Hepatocyte (in vitro differentiated cells): ENCODE measurements at regions not wholly inside any gene's neighbourhood (a gene's known extent, or its start where the extent isn't known, plus 50 kb on each side); places are given as distances from the start of the nearest gene placed in this dataset.

Source experiments
- DNase-seq: peaks from one replicate; pipeline ENCODE4 v3.0.0-alpha.2; 2016; ENCODE audit warnings: low spot score
- H2AFZ ChIP-seq: fragments of 200-600 bp; sonication (generic); 2 replicates; pipeline ENCODE4 v1.6.0; 2016; ENCODE audit warnings: antibody characterized with exemption, mild to moderate bottlenecking
- H3K27ac ChIP-seq: fragments of 200-600 bp; sonication (generic); 2 replicates; pipeline ENCODE4 v1.5.1; 2016; ENCODE audit warnings: mild to moderate bottlenecking
- H3K27me3 ChIP-seq: fragments of 200-600 bp; sonication (generic); 2 replicates; pipeline ENCODE4 v1.6.1; 2016
- H3K36me3 ChIP-seq: fragments of 200-600 bp; sonication (generic); replicated peaks from 2 replicates; pipeline ENCODE4 v1.5.1; 2016; ENCODE audit warnings: low read depth; ENCODE audit not compliant: insufficient read depth
- H3K4me1 ChIP-seq: fragments of 200-600 bp; sonication (generic); 2 replicates; pipeline ENCODE4 v1.5.1; 2016; ENCODE audit warnings: mild to moderate bottlenecking, moderate library complexity; ENCODE audit not compliant: insufficient read depth
- H3K4me2 ChIP-seq: fragments of 200-600 bp; sonication (generic); 2 replicates; pipeline ENCODE4 v1.6.0; 2016
- H3K4me3 ChIP-seq: fragments of 200-600 bp; sonication (generic); 2 replicates; pipeline ENCODE4 v1.5.1; 2016; ENCODE audit warnings: mild to moderate bottlenecking
- H3K79me2 ChIP-seq: fragments of 200-600 bp; sonication (generic); 2 replicates; pipeline ENCODE4 v1.6.0; 2017; ENCODE audit warnings: mild to moderate bottlenecking
- H3K9me2 ChIP-seq: fragments of 200-600 bp; sonication (generic); replicated peaks from 2 replicates; pipeline ENCODE4 v1.6.0; 2017; ENCODE audit warnings: mild to moderate bottlenecking; ENCODE audit not compliant: insufficient read depth
- H3K9me3 ChIP-seq: fragments of 200-600 bp; sonication (generic); 2 replicates; pipeline ENCODE4 v1.5.1; 2016; ENCODE audit warnings: low read depth, mild to moderate bottlenecking
- H4K20me1 ChIP-seq: fragments of 200-600 bp; sonication (generic); 2 replicates; pipeline ENCODE4 v1.6.0; 2016; ENCODE audit warnings: mild to moderate bottlenecking; ENCODE audit not compliant: insufficient read depth, poor library complexity, severe bottlenecking
- EZH2 ChIP-seq: fragments of 200-600 bp; sonication (generic); IDR thresholded peaks from 2 replicates; pipeline ENCODE4 v1.6.1; 2016; ENCODE audit warnings: antibody characterized with exemption, mild to moderate bottlenecking, borderline replicate concordance
- EZH2phosphoT487 ChIP-seq: fragments of 200-600 bp; sonication (generic); IDR thresholded peaks from one replicate; pipeline ENCODE4 v1.6.1; 2018; ENCODE audit warnings: antibody characterized with exemption, mild to moderate bottlenecking, low read depth, moderate library complexity; ENCODE audit not compliant: unreplicated experiment, severe bottlenecking
- WGBS: methylation state at CpG from one replicate; pipeline ENCODE4 v1.1.6; 2016; ENCODE audit warnings: low lambda C conversion rate; ENCODE audit errors: missing lambda C conversion rate; 5-methylcytosine and 5-hydroxymethylcytosine counted together
- TF ChIP-seq, protein P1 (sequence below): fragments of 200-600 bp; sonication (generic); IDR thresholded peaks from 2 replicates; pipeline ENCODE4 v1.5.1; 2016; ENCODE audit warnings: antibody characterized with exemption, mild to moderate bottlenecking; ENCODE audit not compliant: poor library complexity

DNA sequence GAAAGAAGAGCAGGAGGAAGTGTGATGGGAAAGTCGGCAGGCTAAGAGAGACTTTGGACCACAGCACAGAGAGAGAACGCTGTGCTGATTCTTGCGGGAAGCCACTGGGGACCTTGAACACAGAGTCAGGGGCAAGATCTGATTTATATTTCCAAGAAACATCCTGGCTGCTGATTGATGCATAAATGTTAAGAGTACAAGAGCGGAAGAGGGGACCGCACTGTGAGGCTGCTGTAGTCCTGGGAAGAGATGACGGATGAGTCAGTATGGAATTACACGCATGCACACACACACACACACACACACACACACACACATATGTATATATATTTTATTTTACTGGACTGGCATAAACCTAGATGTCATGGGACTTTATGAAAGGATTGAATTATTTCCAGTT lies 865.6 kb upstream of the ID2 start:
- H3K4me3 ChIP-seq = no peak overlapping the region
- TF ChIP-seq EZH2phosphoT487 (no peak), EZH2 (no peak)
- TF ChIP-seq, protein P1, sequence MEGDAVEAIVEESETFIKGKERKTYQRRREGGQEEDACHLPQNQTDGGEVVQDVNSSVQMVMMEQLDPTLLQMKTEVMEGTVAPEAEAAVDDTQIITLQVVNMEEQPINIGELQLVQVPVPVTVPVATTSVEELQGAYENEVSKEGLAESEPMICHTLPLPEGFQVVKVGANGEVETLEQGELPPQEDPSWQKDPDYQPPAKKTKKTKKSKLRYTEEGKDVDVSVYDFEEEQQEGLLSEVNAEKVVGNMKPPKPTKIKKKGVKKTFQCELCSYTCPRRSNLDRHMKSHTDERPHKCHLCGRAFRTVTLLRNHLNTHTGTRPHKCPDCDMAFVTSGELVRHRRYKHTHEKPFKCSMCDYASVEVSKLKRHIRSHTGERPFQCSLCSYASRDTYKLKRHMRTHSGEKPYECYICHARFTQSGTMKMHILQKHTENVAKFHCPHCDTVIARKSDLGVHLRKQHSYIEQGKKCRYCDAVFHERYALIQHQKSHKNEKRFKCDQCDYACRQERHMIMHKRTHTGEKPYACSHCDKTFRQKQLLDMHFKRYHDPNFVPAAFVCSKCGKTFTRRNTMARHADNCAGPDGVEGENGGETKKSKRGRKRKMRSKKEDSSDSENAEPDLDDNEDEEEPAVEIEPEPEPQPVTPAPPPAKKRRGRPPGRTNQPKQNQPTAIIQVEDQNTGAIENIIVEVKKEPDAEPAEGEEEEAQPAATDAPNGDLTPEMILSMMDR = no peak
- H3K4me1 ChIP-seq = no peaks in the 10 kb centered on the region
- no peaks in the 10 kb centered on the region for H3K27me3 ChIP-seq
- no peaks in the 10 kb centered on the region for H3K36me3 ChIP-seq
- no peak overlapping the region for H2AFZ ChIP-seq
- no peak overlapping the region for H3K27ac ChIP-seq
- H3K79me2 ChIP-seq = no peaks in the 10 kb centered on the region
- WGBS = 90% methylated on average over 7 of the region's 7 CpGs
- H4K20me1 ChIP-seq = no peaks in the 10 kb centered on the region
- H3K4me2 ChIP-seq = no peak overlapping the region
- no peaks in the 10 kb centered on the region for H3K9me3 ChIP-seq
- no peak for DNase-seq
- H3K9me2 ChIP-seq = no peaks in the 10 kb centered on the region

DNA sequence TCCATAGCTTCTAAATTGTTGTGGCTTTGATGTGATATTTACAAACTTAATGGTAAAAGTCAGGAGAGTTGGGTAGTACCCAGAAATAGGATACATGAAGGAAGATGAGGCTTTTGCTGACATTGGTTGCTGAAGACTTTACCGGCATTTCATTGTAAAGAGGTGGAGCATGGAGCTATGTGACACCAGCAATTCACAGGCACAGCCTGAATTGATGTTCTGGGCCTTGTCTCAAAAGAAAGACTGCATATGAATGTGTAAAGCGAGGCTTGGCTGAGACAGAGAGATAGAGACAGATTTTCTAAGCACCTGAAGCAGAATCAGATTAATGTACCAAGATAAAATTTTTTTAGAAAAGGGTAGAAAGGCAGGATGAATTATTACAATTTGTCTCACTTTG lies 864.9 kb upstream of the ID2 start:
- no peak overlapping the region for H3K4me2 ChIP-seq
- DNase-seq = no peak
- 83% methylated on average over 2 of the region's 2 CpGs for WGBS
- H2AFZ ChIP-seq = no peak overlapping the region
- TF ChIP-seq, protein P1 = no peak
- TF ChIP-seq EZH2 (no peak), EZH2phosphoT487 (no peak)
- H3K4me3 ChIP-seq = no peak overlapping the region
- H3K9me3 ChIP-seq = no peaks in the 10 kb centered on the region
- H3K27me3 ChIP-seq = no peaks in the 10 kb centered on the region
- no peaks in the 10 kb centered on the region for H3K4me1 ChIP-seq
- no peak overlapping the region for H3K27ac ChIP-seq
- H4K20me1 ChIP-seq = no peaks in the 10 kb centered on the region
- no peaks in the 10 kb centered on the region for H3K36me3 ChIP-seq
- no peaks in the 10 kb centered on the region for H3K79me2 ChIP-seq
- no peaks in the 10 kb centered on the region for H3K9me2 ChIP-seq

DNA sequence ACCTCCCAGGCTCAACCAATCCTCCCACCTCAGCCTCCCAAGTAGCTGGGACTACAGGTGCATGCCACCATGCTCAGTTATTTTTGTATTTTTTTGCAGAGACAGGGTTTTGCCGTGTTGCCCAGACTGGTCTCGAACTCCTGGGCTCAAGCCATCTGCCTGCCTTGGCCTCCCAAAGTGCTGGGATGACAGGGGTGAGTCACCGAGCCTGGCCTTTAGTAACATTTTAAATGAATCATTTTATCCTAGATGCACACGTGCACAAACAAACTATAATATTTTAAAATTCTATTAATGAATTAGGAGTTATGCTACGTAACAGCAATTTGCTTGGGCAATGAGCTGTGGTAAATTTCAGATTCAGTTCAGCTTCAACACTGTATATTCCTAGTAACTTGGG lies 862.5 kb upstream of the ID2 start:
- Histone ChIP-seq H3K27ac (no peak overlapping the region), H3K9me3 (no peaks in the 10 kb centered on the region), H3K4me1 (no peaks in the 10 kb centered on the region), H3K36me3 (no peaks in the 10 kb centered on the region), H3K27me3 (no peaks in the 10 kb centered on the region), H4K20me1 (no peaks in the 10 kb centered on the region), H2AFZ (no peak overlapping the region), H3K79me2 (no peaks in the 10 kb centered on the region), H3K4me3 (no peak overlapping the region), H3K9me2 (no peaks in the 10 kb centered on the region), H3K4me2 (no peak overlapping the region)
- WGBS = 92% methylated on average over 5 of the region's 5 CpGs
- no peak for DNase-seq
- TF ChIP-seq EZH2 (no peak), EZH2phosphoT487 (no peak)
- TF ChIP-seq, protein P1 = no peak

DNA sequence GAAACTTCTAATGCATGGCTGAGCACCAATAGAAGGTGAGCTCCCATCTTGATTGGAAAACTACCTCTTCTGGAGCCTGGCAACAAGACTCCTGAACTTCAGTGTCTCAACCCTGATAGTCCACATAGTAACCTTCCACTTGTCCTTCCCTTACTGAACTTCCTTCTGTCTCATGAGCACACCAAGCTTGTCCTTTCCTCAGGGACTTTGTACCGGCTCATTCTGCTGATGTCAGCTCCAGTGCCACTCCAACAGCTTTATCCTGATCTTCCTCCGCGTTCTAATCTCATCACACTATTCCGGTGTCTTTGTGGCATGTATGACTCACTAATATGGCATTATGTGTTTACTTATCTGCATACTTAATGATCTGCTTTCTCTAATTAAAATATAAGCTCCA lies 862.0 kb upstream of the ID2 start:
- H2AFZ ChIP-seq = no peak overlapping the region
- no peak overlapping the region for H3K4me2 ChIP-seq
- TF ChIP-seq EZH2 (no peak), EZH2phosphoT487 (no peak)
- TF ChIP-seq, protein P1 = no peak
- no peak overlapping the region for H3K4me3 ChIP-seq
- WGBS = 67% methylated on average over 4 of the region's 4 CpGs
- no peaks in the 10 kb centered on the region for H3K36me3 ChIP-seq
- no peaks in the 10 kb centered on the region for H3K9me2 ChIP-seq
- H3K27me3 ChIP-seq = no peaks in the 10 kb centered on the region
- no peaks in the 10 kb centered on the region for H4K20me1 ChIP-seq
- H3K4me1 ChIP-seq = no peaks in the 10 kb centered on the region
- peak; percentile 49 for DNase-seq
- H3K79me2 ChIP-seq = no peaks in the 10 kb centered on the region
- H3K27ac ChIP-seq = no peak overlapping the region
- H3K9me3 ChIP-seq = no peaks in the 10 kb centered on the region
